SK-N-SH (cell line): ENCODE measurements at regions not wholly inside any gene's neighbourhood (a gene's known extent, or its start where the extent isn't known, plus 50 kb on each side); places are given as distances from the start of the nearest gene placed in this dataset.

Source experiments
- CTCF ChIA-PET: fragments of 300-600, 350-600 bp; formaldehyde crosslinking; extraction: SDS; loops from one replicate; lab custom pipeline; 2021; lab: Yijun Ruan, JAX
- POLR2A ChIA-PET: fragments of 350-600 bp; sonication (Branson Sonifier 250); formaldehyde crosslinking; extraction: SDS; loops from one replicate; lab custom pipeline; 2020; ENCODE audit warnings: antibody characterized with exemption, inconsistent platforms; lab: Yijun Ruan, JAX
- DNase-seq: peaks from one replicate; pipeline ENCODE4 v3.0.0; 2012
- H2AFZ ChIP-seq: fragments of 200-600 bp; sonication (generic); 2 replicates; pipeline ENCODE4 v1.8.1; 2016; ENCODE audit warnings: antibody characterized with exemption, mild to moderate bottlenecking, low read depth
- H3F3A ChIP-seq: fragments of 200-600 bp; sonication (generic); replicated peaks from 2 replicates; pipeline ENCODE3; 2016; ENCODE audit warnings: antibody characterized with exemption, mild to moderate bottlenecking; ENCODE audit not compliant: insufficient read depth
- H3K27ac ChIP-seq, 2 experiments: fragments of 200-500 bp in 1 of 2; fragments of 200-600 bp in 1 of 2; sonication (Bioruptor generic) in 1 of 2; sonication (generic), shearing (Covaris generic) in 1 of 2; 2 replicates each; pipeline versions ENCODE4 v1.5.1 to v1.6.1; 2014 to 2016; ENCODE audit warnings: low read depth in 2 of 2, inconsistent platforms in 1 of 2, low read length in 1 of 2, mild to moderate bottlenecking in 1 of 2, mixed read lengths in 1 of 2
- H3K27me3 ChIP-seq: fragments of 200-600 bp; sonication (generic), shearing (Covaris generic); 2 replicates; pipeline ENCODE4 v1.6.1; 2016; ENCODE audit warnings: mixed run types; ENCODE audit not compliant: insufficient read depth
- H3K36me3 ChIP-seq, 2 experiments: fragments of 200-500 bp in 1 of 2; fragments of 200-600 bp in 1 of 2; sonication (Bioruptor generic) in 1 of 2; sonication (generic) in 1 of 2; replicated peaks in 1 of 2; 2 replicates each; pipeline versions ENCODE3 to v1.5.1; 2014 to 2016; ENCODE audit warnings: low read length in 1 of 2, mild to moderate bottlenecking in 1 of 2; ENCODE audit not compliant: insufficient read depth in 2 of 2, control insufficient read depth in 1 of 2
- H3K4me1 ChIP-seq, 2 experiments: fragments of 200-500 bp in 1 of 2; fragments of 200-600 bp in 1 of 2; sonication (Bioruptor generic) in 1 of 2; sonication (generic), shearing (Covaris generic) in 1 of 2; 2 replicates each; pipeline versions ENCODE4 v1.5.1 to v1.6.1; 2014 to 2016; ENCODE audit warnings: low read depth in 1 of 2, low read length in 1 of 2, mixed run types in 1 of 2; ENCODE audit not compliant: insufficient read depth in 2 of 2, control insufficient read depth in 1 of 2
- H3K4me2 ChIP-seq: fragments of 200-600 bp; sonication (generic), shearing (Covaris generic); 2 replicates; pipeline ENCODE4 v1.6.1; 2017; ENCODE audit warnings: mixed run types
- H3K4me3 ChIP-seq, 2 experiments: fragments of 200-500 bp in 1 of 2; fragments of 200-600 bp in 1 of 2; sonication (Bioruptor generic) in 1 of 2; sonication (generic), shearing (Covaris generic) in 1 of 2; 2 replicates each; pipeline versions ENCODE4 v1.5.1 to v1.8.1; 2014 to 2016; ENCODE audit warnings: low read depth in 2 of 2, inconsistent platforms in 1 of 2, low read length in 1 of 2, mild to moderate bottlenecking in 1 of 2, mixed read lengths in 1 of 2, moderate library complexity in 1 of 2
- H3K79me2 ChIP-seq: fragments of 200-600 bp; sonication (generic); 2 replicates; pipeline ENCODE4 v1.8.1; 2017; ENCODE audit warnings: mild to moderate bottlenecking; ENCODE audit not compliant: insufficient read depth
- H3K9ac ChIP-seq: fragments of 200-600 bp; sonication (generic); 2 replicates; pipeline ENCODE4 v1.6.1; 2017; ENCODE audit warnings: mixed run types
- H3K9me2 ChIP-seq: fragments of 200-600 bp; sonication (generic); 2 replicates; pipeline ENCODE4 v1.6.1; 2017; ENCODE audit warnings: mixed run types
- H3K9me3 ChIP-seq: fragments of 200-600 bp; sonication (generic); 2 replicates; pipeline ENCODE4 v1.6.1; 2017; ENCODE audit warnings: mixed run types, mild to moderate bottlenecking, moderate library complexity
- H4K20me1 ChIP-seq: fragments of 200-600 bp; sonication (generic); 2 replicates; pipeline ENCODE4 v1.6.1; 2017; ENCODE audit warnings: mild to moderate bottlenecking, mixed run types; ENCODE audit not compliant: insufficient read depth
- EP300 ChIP-seq, 2 experiments: IDR thresholded peaks; 2 replicates each; pipeline versions ENCODE4 v1.4.0 to v1.6.1; 2012; ENCODE audit warnings: borderline replicate concordance in 1 of 2, low read depth in 1 of 2, low read length in 1 of 2
- EZH2phosphoT487 ChIP-seq: fragments of 200-600 bp; sonication (generic); IDR thresholded peaks from 2 replicates; pipeline ENCODE4 v1.6.1; 2017; ENCODE audit warnings: low read depth, mixed run types, mild to moderate bottlenecking, antibody characterized with exemption, moderate library complexity, borderline replicate concordance
- FOSL2 ChIP-seq: IDR thresholded peaks from 2 replicates; pipeline ENCODE4 v1.4.0; 2012; ENCODE audit warnings: low read depth, mild to moderate bottlenecking, moderate library complexity, borderline replicate concordance
- FOXJ3 ChIP-seq: sonication (generic); formaldehyde crosslinking; IDR thresholded peaks from 2 replicates; pipeline ENCODE4 v1.5.1; 2020; ENCODE audit warnings: mild to moderate bottlenecking, missing genetic modification reagents
- GABPA ChIP-seq: IDR thresholded peaks from 2 replicates; pipeline ENCODE4 v1.4.0; 2012; ENCODE audit warnings: low read depth, mild to moderate bottlenecking
- GATA2 ChIP-seq: sonication (generic); formaldehyde crosslinking; IDR thresholded peaks from 2 replicates; pipeline ENCODE4 v1.5.0; 2020; ENCODE audit warnings: mild to moderate bottlenecking, missing genetic modification reagents
- JUND ChIP-seq: IDR thresholded peaks from 2 replicates; pipeline ENCODE4 v1.4.0; 2012
- NFIC ChIP-seq: IDR thresholded peaks from 2 replicates; pipeline ENCODE4 v1.4.0; 2012; ENCODE audit warnings: borderline replicate concordance
- POLR2AphosphoS5 ChIP-seq: IDR thresholded peaks from 2 replicates; pipeline ENCODE4 v1.6.1; 2012; ENCODE audit warnings: low read depth, low read length
- RXRA ChIP-seq: IDR thresholded peaks from 2 replicates; pipeline ENCODE4 v1.4.0; 2012; ENCODE audit warnings: low read depth, mild to moderate bottlenecking, borderline replicate concordance
- SIN3A ChIP-seq: IDR thresholded peaks from 2 replicates; pipeline ENCODE4 v1.6.1; 2012; ENCODE audit warnings: low read depth, mild to moderate bottlenecking, low read length, moderate library complexity, borderline replicate concordance
- TCF12 ChIP-seq: IDR thresholded peaks from 2 replicates; pipeline ENCODE4 v1.4.0; 2012
- TEAD4 ChIP-seq: IDR thresholded peaks from 2 replicates; pipeline ENCODE4 v1.4.0; 2012; ENCODE audit warnings: mild to moderate bottlenecking, borderline replicate concordance; ENCODE audit not compliant: insufficient read depth
- WGBS: methylation state at CpG from one replicate; pipeline ENCODE4 v1.1.6; 2017; ENCODE audit warnings: low lambda C conversion rate; 5-methylcytosine and 5-hydroxymethylcytosine counted together
- TF ChIP-seq, protein P1 (sequence below): fragments of 150-350 bp; IDR thresholded peaks from 2 replicates; pipeline ENCODE4 v1.6.1; 2017; ENCODE audit warnings: antibody characterized with exemption, low read length, low read depth, borderline replicate concordance
- TF ChIP-seq, protein P2 (sequence below): fragments of 200-600 bp; sonication (generic); IDR thresholded peaks from 2 replicates; pipeline ENCODE4 v1.6.1; 2017; ENCODE audit warnings: antibody characterized with exemption, mild to moderate bottlenecking, moderate library complexity
- TF ChIP-seq, protein P3 (sequence below): IDR thresholded peaks from 2 replicates; pipeline ENCODE4; 2012
- TF ChIP-seq, protein P4 (sequence below): IDR thresholded peaks from 2 replicates; pipeline ENCODE4 v1.6.1; 2012; ENCODE audit warnings: mild to moderate bottlenecking, low read depth, low read length, moderate library complexity
- TF ChIP-seq, protein P5 (sequence below): IDR thresholded peaks from 2 replicates; pipeline ENCODE4 v1.4.0; 2012; ENCODE audit warnings: low read depth
- TF ChIP-seq, protein P6 (sequence below): IDR thresholded peaks from 2 replicates; pipeline ENCODE4 v1.4.0; 2012; ENCODE audit warnings: low read depth, borderline replicate concordance

DNA sequence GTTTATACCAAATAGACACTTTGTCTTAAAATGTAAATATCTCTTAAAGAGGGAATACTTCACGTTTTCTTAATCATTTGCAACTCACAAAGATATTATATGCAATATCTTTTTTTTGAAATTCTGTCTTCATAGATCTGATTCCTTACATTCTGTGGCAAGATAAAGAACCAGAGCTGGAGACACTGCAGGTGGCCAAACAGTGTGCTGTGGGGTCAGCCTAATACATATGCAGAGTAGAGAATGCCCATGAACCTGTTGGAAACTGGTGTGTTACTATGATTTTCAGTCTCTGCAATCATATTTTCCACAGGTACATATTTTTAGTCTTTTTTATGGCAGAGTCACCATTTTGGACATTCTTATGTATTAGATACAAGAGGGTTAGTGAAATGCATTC, 229.6 kb upstream of the CHST9 start (continued):
- TF ChIP-seq, protein P1, sequence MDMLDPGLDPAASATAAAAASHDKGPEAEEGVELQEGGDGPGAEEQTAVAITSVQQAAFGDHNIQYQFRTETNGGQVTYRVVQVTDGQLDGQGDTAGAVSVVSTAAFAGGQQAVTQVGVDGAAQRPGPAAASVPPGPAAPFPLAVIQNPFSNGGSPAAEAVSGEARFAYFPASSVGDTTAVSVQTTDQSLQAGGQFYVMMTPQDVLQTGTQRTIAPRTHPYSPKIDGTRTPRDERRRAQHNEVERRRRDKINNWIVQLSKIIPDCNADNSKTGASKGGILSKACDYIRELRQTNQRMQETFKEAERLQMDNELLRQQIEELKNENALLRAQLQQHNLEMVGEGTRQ: no peak
- no peak for TF ChIP-seq EZH2phosphoT487
- TF ChIP-seq JUND: no peak

DNA sequence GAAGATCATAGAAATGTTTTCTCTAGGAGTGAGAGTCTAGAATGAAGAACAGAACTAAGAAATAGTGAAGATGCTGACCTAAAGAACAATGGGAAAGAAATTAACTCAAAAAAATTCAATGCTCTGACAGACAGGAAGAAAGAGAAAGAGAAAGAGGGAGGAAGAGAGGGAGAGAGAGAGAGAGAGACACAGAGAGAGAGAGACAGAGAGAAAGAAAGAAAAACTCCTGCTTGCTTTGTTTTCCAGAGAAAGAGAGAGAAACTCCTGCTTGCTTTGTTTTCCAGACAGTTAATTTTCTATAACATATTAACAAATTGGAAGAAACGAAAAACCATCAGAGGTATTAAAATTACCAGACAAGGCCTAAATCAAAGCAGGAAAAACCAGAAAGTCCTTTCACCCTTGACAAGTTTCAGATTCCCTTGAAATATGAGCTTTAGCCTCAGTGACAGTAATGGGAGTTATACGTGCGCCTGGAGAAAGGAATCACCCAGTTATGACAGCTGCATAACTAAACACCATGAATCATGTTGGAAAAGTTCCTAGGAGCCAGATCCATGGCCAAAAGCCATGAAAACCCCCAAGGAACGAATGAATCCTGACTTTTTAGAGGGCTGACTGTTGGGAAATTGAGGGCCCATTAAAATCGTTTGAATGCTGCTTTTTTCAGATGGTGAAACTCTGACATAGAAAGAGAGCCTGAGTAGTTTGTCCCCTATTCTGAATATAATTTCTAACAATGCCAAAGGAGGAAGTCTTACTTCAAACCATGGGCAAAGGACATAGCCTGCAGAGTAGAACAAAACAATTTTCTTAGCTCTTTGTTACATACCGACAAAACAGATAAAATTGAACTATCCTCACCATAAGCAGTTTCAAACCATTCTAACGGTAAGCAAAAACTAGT, 228.6 kb upstream of the CHST9 start:
- Histone ChIP-seq H3K9me2 (no peaks in the 10 kb centered on the region), H3K4me2 (peak overlapping the region; percentile 34; the same call in 1 of the 2 replicates), H3K27me3 (no peaks in the 10 kb centered on the region), H3K4me1 (peaks cover 0 to 7% of the 10 kb centered on the region in 2 experiments; a peak in 3 of 4 replicates), H3K9me3 (no peaks in the 10 kb centered on the region), H3K27ac (peak overlapping the region in 1 of 2 experiments; percentile 78; a peak in 3 of 4 replicates), H3K9ac (peak overlapping the region; percentile 34; the same call in 1 of the 2 replicates), H3K79me2 (no peaks in the 10 kb centered on the region), H3F3A (peaks cover 6% of the 10 kb centered on the region), H3K36me3 (no peaks in the 10 kb centered on the region), H2AFZ (peak overlapping the region; percentile 56; the same call in 1 of the 2 replicates)
- 30% methylated on average over 7 of the region's 7 CpGs for WGBS
- no peak for DNase-seq
- TF ChIP-seq TEAD4: peak; percentile 45; the same call in 1 of the 2 replicates
- TF ChIP-seq SIN3A: peak; percentile 50; the same call in 1 of the 2 replicates
- TF ChIP-seq RXRA: peak; percentile 40; the same call in 1 of the 2 replicates
- peak; percentile 91 for TF ChIP-seq NFIC
- TF ChIP-seq GATA2 (CRISPR knock-in tag): no peak
- TF ChIP-seq, protein P2, sequence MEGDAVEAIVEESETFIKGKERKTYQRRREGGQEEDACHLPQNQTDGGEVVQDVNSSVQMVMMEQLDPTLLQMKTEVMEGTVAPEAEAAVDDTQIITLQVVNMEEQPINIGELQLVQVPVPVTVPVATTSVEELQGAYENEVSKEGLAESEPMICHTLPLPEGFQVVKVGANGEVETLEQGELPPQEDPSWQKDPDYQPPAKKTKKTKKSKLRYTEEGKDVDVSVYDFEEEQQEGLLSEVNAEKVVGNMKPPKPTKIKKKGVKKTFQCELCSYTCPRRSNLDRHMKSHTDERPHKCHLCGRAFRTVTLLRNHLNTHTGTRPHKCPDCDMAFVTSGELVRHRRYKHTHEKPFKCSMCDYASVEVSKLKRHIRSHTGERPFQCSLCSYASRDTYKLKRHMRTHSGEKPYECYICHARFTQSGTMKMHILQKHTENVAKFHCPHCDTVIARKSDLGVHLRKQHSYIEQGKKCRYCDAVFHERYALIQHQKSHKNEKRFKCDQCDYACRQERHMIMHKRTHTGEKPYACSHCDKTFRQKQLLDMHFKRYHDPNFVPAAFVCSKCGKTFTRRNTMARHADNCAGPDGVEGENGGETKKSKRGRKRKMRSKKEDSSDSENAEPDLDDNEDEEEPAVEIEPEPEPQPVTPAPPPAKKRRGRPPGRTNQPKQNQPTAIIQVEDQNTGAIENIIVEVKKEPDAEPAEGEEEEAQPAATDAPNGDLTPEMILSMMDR: no peak
- TF ChIP-seq EP300 (IDR thresholded peaks at IDR 0.05; ENCODE audit: borderline replicate concordance in 1 of 2, low read depth in 1 of 2, low read length in 1 of 2): peak; percentile 56 to 69; a peak in 2 of 4 replicates
- TF ChIP-seq, protein P3, sequence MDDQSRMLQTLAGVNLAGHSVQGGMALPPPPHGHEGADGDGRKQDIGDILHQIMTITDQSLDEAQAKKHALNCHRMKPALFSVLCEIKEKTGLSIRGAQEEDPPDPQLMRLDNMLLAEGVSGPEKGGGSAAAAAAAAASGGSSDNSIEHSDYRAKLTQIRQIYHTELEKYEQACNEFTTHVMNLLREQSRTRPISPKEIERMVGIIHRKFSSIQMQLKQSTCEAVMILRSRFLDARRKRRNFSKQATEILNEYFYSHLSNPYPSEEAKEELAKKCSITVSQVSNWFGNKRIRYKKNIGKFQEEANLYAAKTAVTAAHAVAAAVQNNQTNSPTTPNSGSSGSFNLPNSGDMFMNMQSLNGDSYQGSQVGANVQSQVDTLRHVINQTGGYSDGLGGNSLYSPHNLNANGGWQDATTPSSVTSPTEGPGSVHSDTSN: peak; percentile 95
- TF ChIP-seq, protein P4, sequence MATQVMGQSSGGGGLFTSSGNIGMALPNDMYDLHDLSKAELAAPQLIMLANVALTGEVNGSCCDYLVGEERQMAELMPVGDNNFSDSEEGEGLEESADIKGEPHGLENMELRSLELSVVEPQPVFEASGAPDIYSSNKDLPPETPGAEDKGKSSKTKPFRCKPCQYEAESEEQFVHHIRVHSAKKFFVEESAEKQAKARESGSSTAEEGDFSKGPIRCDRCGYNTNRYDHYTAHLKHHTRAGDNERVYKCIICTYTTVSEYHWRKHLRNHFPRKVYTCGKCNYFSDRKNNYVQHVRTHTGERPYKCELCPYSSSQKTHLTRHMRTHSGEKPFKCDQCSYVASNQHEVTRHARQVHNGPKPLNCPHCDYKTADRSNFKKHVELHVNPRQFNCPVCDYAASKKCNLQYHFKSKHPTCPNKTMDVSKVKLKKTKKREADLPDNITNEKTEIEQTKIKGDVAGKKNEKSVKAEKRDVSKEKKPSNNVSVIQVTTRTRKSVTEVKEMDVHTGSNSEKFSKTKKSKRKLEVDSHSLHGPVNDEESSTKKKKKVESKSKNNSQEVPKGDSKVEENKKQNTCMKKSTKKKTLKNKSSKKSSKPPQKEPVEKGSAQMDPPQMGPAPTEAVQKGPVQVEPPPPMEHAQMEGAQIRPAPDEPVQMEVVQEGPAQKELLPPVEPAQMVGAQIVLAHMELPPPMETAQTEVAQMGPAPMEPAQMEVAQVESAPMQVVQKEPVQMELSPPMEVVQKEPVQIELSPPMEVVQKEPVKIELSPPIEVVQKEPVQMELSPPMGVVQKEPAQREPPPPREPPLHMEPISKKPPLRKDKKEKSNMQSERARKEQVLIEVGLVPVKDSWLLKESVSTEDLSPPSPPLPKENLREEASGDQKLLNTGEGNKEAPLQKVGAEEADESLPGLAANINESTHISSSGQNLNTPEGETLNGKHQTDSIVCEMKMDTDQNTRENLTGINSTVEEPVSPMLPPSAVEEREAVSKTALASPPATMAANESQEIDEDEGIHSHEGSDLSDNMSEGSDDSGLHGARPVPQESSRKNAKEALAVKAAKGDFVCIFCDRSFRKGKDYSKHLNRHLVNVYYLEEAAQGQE: no peak
- TF ChIP-seq TCF12: peak; percentile 89
- peak; percentile 72; the same call in 1 of the 2 replicates for TF ChIP-seq FOSL2
- TF ChIP-seq GABPA: no peak
- TF ChIP-seq, protein P5, sequence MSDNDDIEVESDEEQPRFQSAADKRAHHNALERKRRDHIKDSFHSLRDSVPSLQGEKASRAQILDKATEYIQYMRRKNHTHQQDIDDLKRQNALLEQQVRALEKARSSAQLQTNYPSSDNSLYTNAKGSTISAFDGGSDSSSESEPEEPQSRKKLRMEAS: no peak
- peak; percentile 75 for TF ChIP-seq JUND
- peak; percentile 55; the same call in 1 of the 2 replicates for TF ChIP-seq POLR2AphosphoS5
- TF ChIP-seq, protein P6, sequence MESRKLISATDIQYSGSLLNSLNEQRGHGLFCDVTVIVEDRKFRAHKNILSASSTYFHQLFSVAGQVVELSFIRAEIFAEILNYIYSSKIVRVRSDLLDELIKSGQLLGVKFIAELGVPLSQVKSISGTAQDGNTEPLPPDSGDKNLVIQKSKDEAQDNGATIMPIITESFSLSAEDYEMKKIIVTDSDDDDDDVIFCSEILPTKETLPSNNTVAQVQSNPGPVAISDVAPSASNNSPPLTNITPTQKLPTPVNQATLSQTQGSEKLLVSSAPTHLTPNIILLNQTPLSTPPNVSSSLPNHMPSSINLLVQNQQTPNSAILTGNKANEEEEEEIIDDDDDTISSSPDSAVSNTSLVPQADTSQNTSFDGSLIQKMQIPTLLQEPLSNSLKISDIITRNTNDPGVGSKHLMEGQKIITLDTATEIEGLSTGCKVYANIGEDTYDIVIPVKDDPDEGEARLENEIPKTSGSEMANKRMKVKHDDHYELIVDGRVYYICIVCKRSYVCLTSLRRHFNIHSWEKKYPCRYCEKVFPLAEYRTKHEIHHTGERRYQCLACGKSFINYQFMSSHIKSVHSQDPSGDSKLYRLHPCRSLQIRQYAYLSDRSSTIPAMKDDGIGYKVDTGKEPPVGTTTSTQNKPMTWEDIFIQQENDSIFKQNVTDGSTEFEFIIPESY: 0 out of 2 replicates have a peak, but pooled peaks have one; percentile 52
- no peak for TF ChIP-seq FOXJ3 (CRISPR knock-in tag)
- TF ChIP-seq, all 33 proteins: peak for 11
- ChIA-PET CTCF (no interaction called here), POLR2A (no interaction called here)
- H4K20me1 ChIP-seq: no peaks in the 10 kb centered on the region
- H3K4me3 ChIP-seq: no peak overlapping the region
